RWPE2 (cell line): ENCODE measurements at regions not wholly inside any gene's neighbourhood (a gene's known extent, or its start where the extent isn't known, plus 50 kb on each side); places are given as distances from the start of the nearest gene placed in this dataset.
"Not testable (repeated sequence)": the region's sequence is repeated elsewhere in the genome, so short reads cannot be mapped to it uniquely, and the experiment has no call there.

Experiments
- ATAC-seq: fragments of 200-7000 bp; cut with Tn5 transposase; 3 replicates; pipeline ENCODE4 v1.9.1; 2021; ENCODE audit warnings: low read depth
- DNase-seq: peaks from one replicate; pipeline ENCODE4 v3.0.0-alpha.2; 2020; ENCODE audit warnings: low spot score
- H3K27ac ChIP-seq: fragments of 450-650 bp; 2 replicates; pipeline ENCODE4 v1.5.1; 2017; ENCODE audit warnings: mild to moderate bottlenecking; ENCODE audit not compliant: poor library complexity, severe bottlenecking
- H3K27me3 ChIP-seq: fragments of 250-450 bp; sonication (Bioruptor Pico); 2 replicates; pipeline ENCODE4 v1.5.1; 2021; ENCODE audit warnings: mild to moderate bottlenecking, moderate library complexity; ENCODE audit not compliant: insufficient read depth, poor library complexity, severe bottlenecking
- H3K36me3 ChIP-seq: fragments of 250-450 bp; sonication (Bioruptor Pico); 2 replicates; pipeline ENCODE4 v1.5.1; 2020; ENCODE audit warnings: low read depth, mild to moderate bottlenecking, moderate library complexity
- H3K4me1 ChIP-seq: fragments of 250-450 bp; sonication (Bioruptor Pico); 2 replicates; pipeline ENCODE4 v1.5.1; 2021; ENCODE audit warnings: mild to moderate bottlenecking, moderate library complexity; ENCODE audit not compliant: insufficient read depth, poor library complexity, severe bottlenecking
- H3K4me3 ChIP-seq: fragments of 250-450 bp; sonication (Bioruptor Pico); 2 replicates; pipeline ENCODE4 v1.5.1; 2021; ENCODE audit warnings: mild to moderate bottlenecking, moderate library complexity; ENCODE audit not compliant: severe bottlenecking
- H3K9me3 ChIP-seq: fragments of 250-450 bp; sonication (Bioruptor Pico); 2 replicates; pipeline ENCODE4 v1.5.1; 2021; ENCODE audit warnings: mild to moderate bottlenecking, moderate library complexity; ENCODE audit not compliant: severe bottlenecking
- CTCF ChIP-seq: fragments of 450-650 bp; IDR thresholded peaks from one replicate; pipeline ENCODE4 v1.5.1; 2017; ENCODE audit warnings: mild to moderate bottlenecking, moderate library complexity; ENCODE audit not compliant: poor library complexity, severe bottlenecking

- no peak for DNase-seq
- Histone ChIP-seq H3K27ac (no peak overlapping the region), H3K4me3 (no peak overlapping the region), H3K27me3 (peaks cover 8% of the 10 kb centered on the region), H3K4me1 (no peaks in the 10 kb centered on the region), H3K9me3 (no peaks in the 10 kb centered on the region), H3K36me3 (no peaks in the 10 kb centered on the region)
- ATAC-seq = no peak
- no peak for TF ChIP-seq CTCF
Observed at GRCh38 chr16:22989598-22989997, 159.7 kb downstream of the USP31 start.

GRCh38 chr16:22983614-22984013, 165.6 kb downstream of the USP31 start:
- ATAC-seq = no peak
- H3K36me3 ChIP-seq = no peaks in the 10 kb centered on the region
- peaks cover 9% of the 10 kb centered on the region for H3K9me3 ChIP-seq
- H3K27ac ChIP-seq = no peak overlapping the region
- no peaks in the 10 kb centered on the region for H3K4me1 ChIP-seq
- TF ChIP-seq CTCF = no peak
- H3K27me3 ChIP-seq = peaks cover 7% of the 10 kb centered on the region
- no peak overlapping the region for H3K4me3 ChIP-seq
- DNase-seq = no peak

GRCh38 chr16:22980514-22980913, 166.6 kb downstream of the HS3ST2 start:
- H3K9me3 ChIP-seq, ATAC-seq, H3K27ac ChIP-seq, H3K36me3 ChIP-seq, DNase-seq, H3K4me1 ChIP-seq, H3K27me3 ChIP-seq, H3K4me3 ChIP-seq: not testable (repeated sequence)

- no peak for ATAC-seq
- DNase-seq = no peak
- H3K4me3 ChIP-seq = no peak overlapping the region
- H3K9me3 ChIP-seq = peaks cover 9% of the 10 kb centered on the region
- no peak for TF ChIP-seq CTCF
- no peaks in the 10 kb centered on the region for H3K27me3 ChIP-seq
- no peaks in the 10 kb centered on the region for H3K4me1 ChIP-seq
- H3K36me3 ChIP-seq = no peaks in the 10 kb centered on the region
- no peak overlapping the region for H3K27ac ChIP-seq
Observed at GRCh38 chr16:22979038-22979437, 165.1 kb downstream of the HS3ST2 start.

GRCh38 chr16:22977294-22977697, 163.3 kb downstream of the HS3ST2 start:
- no peaks in the 10 kb centered on the region for H3K9me3 ChIP-seq
- peak; percentile 75 for TF ChIP-seq CTCF
- no peaks in the 10 kb centered on the region for H3K4me1 ChIP-seq
- H3K36me3 ChIP-seq = no peaks in the 10 kb centered on the region
- no peak overlapping the region for H3K4me3 ChIP-seq
- ATAC-seq (peak; percentile 35; the same call in 1 of the 3 replicates), DNase-seq (no peak)
- H3K27ac ChIP-seq = no peak overlapping the region
- no peaks in the 10 kb centered on the region for H3K27me3 ChIP-seq
